Adrenal gland (tissue), 9 donors: ENCODE measurements at regions not wholly inside any gene's neighbourhood (a gene's known extent, or its start where the extent isn't known, plus 50 kb on each side); places are given as distances from the start of the nearest gene placed in this dataset.

Experiments used
- DNase-seq, 7 donors: peaks; one replicate each; pipeline ENCODE4 v3.0.0-alpha.2; 2019 to 2020
- H3K27ac ChIP-seq, 5 donors: fragments of 200-600 bp; sonication (generic) in 4 of 5; 1 replicate in 3 of 5; 2 replicates in 2 of 5; pipeline versions ENCODE4 v1.5.1 to v1.8.0; 2016 to 2020; ENCODE audit warnings: mild to moderate bottlenecking in 1 of 5
- H3K27me3 ChIP-seq: fragments of 200-600 bp; 2 replicates; pipeline ENCODE4 v1.8.0; 2021
- H3K36me3 ChIP-seq, 2 donors: fragments of 200-600 bp; replicated peaks in 1 of 2; 1 replicate in 1 of 2; 2 replicates in 1 of 2; pipeline versions ENCODE4 v1.5.1 to v1.8.0; 2018 to 2022
- H3K4me1 ChIP-seq, 2 donors: fragments of 200-600 bp; replicated peaks in 1 of 2; 1 replicate in 1 of 2; 2 replicates in 1 of 2; pipeline versions ENCODE4 v1.5.1 to v1.8.0; 2018 to 2021
- H3K4me3 ChIP-seq, 4 donors: fragments of 200-600 bp; sonication (generic) in 3 of 4; one replicate each; pipeline ENCODE4 v1.5.1; 2016 to 2018
- H3K9me3 ChIP-seq, 3 donors: fragments of 200-600 bp; sonication (generic) in 1 of 3; replicated peaks in 1 of 3; 1 replicate in 2 of 3; 2 replicates in 1 of 3; pipeline versions ENCODE4 v1.5.1 to v1.8.0; 2016 to 2021
- POLR2A ChIP-seq, 2 donors: fragments of 450-650 bp; IDR thresholded peaks; one replicate each; pipeline ENCODE4 v1.6.1; 2017; ENCODE audit warnings: antibody characterized with exemption in 2 of 2, mild to moderate bottlenecking in 2 of 2, moderate library complexity in 1 of 2
- WGBS, 4 donors: extraction: QIAGEN DNeasy Blood & Tissue Kit in 2 of 4; methylation state at CpG; one replicate each; pipeline versions ENCODE4 v1.1.5 to v1.1.7; 2013 to 2017; 5-methylcytosine and 5-hydroxymethylcytosine counted together
- intact Hi-C, 2 donors: fragments of 100-400 bp; cut with DNase I; formaldehyde crosslinking; loops; one replicate each; pipeline versions ENCODE4 v1.14.1 to v1.15.0; 2022 to 2023
- TF ChIP-seq, protein P1 (sequence below), 6 experiments: fragments of 450-650 bp in 4 of 6; fragments of 200-600 bp in 2 of 6; sonication (generic) in 1 of 6; IDR thresholded peaks; 1 replicate in 5 of 6; 2 replicates in 1 of 6; pipeline versions ENCODE4 v1.5.1 to v1.8.0; 2016 to 2021; ENCODE audit warnings: antibody characterized with exemption in 6 of 6, mild to moderate bottlenecking in 2 of 6, moderate library complexity in 1 of 6
- donor health status: healthy with polysubstance abuse.
- donor health status: Bipolar disorder and iron deficiency.
- donor health status: DM: yes; HTN: yes; CAD: no.
- donor health status: DM: no; HTN: no; CAD: no.
- donor health status: DM: no; HTN: no; CAD: no.

DNA sequence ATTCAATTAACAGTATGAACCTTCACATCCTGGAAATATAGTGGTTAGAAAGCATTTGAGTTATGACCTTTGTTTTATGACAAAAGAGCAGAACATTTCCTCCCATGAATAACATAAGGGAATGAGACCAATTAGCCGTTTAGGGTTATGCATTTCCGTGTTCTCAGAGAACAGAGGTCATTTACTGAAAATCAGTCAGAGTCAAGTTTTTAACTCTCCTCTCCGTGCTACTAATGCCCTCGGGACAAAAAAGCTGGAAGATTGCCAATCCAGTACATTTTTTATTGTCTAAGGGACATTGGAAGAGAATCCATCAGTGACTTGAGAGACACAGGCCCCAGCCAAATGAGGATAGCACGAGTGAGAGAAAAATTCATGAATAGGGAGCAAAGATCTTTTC, 632.7 kb downstream of the RFPL4B start:
- no peaks in the 10 kb centered on the region for H3K27me3 ChIP-seq
- H3K4me1 ChIP-seq: no peaks in the 10 kb centered on the region
- H3K27ac ChIP-seq: no peak overlapping the region
- TF ChIP-seq, protein P1, sequence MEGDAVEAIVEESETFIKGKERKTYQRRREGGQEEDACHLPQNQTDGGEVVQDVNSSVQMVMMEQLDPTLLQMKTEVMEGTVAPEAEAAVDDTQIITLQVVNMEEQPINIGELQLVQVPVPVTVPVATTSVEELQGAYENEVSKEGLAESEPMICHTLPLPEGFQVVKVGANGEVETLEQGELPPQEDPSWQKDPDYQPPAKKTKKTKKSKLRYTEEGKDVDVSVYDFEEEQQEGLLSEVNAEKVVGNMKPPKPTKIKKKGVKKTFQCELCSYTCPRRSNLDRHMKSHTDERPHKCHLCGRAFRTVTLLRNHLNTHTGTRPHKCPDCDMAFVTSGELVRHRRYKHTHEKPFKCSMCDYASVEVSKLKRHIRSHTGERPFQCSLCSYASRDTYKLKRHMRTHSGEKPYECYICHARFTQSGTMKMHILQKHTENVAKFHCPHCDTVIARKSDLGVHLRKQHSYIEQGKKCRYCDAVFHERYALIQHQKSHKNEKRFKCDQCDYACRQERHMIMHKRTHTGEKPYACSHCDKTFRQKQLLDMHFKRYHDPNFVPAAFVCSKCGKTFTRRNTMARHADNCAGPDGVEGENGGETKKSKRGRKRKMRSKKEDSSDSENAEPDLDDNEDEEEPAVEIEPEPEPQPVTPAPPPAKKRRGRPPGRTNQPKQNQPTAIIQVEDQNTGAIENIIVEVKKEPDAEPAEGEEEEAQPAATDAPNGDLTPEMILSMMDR (IDR thresholded peaks at IDR 0.05): no peak
- no peak for TF ChIP-seq POLR2A (IDR thresholded peaks at IDR 0.05)
- H3K9me3 ChIP-seq: peaks cover 0 to 5% (median 0%) of the 10 kb centered on the region in 3 donors
- intact Hi-C loops: no loop called here
- no peaks in the 10 kb centered on the region for H3K36me3 ChIP-seq
- 22 to 35% (median 33%) methylated on average over 5 of the region's 5 CpGs for WGBS, 4 donors
- peak in 3 of 7 donors; percentile 12 to 30 (median 14) for DNase-seq
- no peak overlapping the region for H3K4me3 ChIP-seq

DNA sequence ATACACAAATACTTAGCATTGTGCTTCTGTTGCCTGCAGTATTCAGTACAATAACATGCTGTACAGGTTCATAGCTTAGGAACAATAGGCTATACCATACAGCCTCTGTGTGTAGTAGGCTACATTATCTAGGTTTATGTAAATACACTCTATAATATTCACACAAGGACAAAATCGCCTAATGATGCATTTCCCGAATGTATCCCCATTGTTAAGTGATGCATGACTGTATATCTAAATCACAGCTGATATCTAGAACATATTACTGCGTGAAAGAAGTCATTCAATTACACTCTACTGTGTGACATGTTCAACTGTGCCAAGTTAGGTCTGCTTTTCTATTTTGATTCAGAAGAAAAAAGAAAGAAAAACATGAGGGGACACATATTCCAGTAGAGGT, 633.5 kb downstream of the RFPL4B start:
- intact Hi-C loops: no loop called here
- H3K27ac ChIP-seq: no peak overlapping the region
- H3K9me3 ChIP-seq: peaks cover 0 to 5% (median 0%) of the 10 kb centered on the region in 3 donors
- no peaks in the 10 kb centered on the region for H3K27me3 ChIP-seq
- H3K4me3 ChIP-seq: no peak overlapping the region
- 77 to 85% (median 83%) methylated on average over 3 of the region's 3 CpGs for WGBS, 4 donors
- no peak for DNase-seq
- no peaks in the 10 kb centered on the region for H3K4me1 ChIP-seq
- no peaks in the 10 kb centered on the region for H3K36me3 ChIP-seq
- TF ChIP-seq, protein P1 (IDR thresholded peaks at IDR 0.05): no peak
- TF ChIP-seq POLR2A (IDR thresholded peaks at IDR 0.05): no peak

DNA sequence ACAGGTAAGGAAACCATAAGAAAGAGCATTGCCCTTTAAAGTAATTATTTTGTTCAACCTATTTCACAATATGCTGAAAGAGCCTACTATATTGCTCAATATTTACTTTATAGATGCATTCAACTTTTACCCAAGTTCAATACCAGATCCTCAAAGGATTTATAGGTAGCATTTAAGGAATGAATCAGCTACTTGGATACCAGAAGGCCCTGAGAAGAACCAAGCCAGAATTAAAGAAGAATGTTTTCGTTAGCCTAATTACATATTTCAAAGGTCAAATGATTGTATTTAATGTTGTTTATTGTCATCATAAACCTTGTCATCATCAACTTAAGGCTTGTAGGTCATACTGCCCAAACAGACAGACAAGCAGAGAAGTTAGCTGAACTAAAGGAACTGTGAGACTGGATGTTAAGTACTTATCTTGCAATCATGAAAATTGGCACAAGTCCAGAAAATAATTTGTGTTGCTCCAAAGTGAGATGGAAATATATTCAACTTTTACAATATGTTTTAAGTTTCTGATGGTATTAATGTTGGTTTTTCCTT, 636.7 kb downstream of the RFPL4B start:
- Histone ChIP-seq H3K4me1 (no peaks in the 10 kb centered on the region), H3K27ac (no peak overlapping the region), H3K9me3 (no peaks in the 10 kb centered on the region), H3K27me3 (no peaks in the 10 kb centered on the region), H3K4me3 (no peak overlapping the region), H3K36me3 (no peaks in the 10 kb centered on the region)
- DNase-seq: no peak
- 67 to 81% (median 79%) methylated on average over 1 of the region's 1 CpG for WGBS, 4 donors
- intact Hi-C loops: no loop called here
- no peak for TF ChIP-seq POLR2A (IDR thresholded peaks at IDR 0.05)
- TF ChIP-seq, protein P1 (IDR thresholded peaks at IDR 0.05): no peak

DNA sequence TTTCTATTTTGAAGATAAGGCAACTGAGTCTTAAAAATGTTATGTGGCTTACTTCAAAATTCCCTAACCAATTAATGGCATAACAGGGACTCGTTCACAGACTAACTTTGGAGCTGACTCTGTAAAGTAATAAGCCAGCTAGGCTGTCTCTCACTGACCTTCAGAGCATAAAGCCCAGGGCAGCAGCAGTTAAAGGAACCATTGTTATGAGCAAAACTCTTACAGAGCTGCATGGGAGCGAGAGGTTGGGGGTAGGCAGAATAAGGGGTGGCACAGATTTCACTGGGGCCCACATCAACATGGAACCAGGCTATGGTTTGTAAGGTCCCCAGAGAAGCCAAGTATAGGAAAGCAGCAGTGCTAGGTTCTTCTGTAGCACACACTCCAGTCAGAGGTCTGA, 637.8 kb downstream of the RFPL4B start:
- 71 to 88% (median 79%) methylated on average over 2 of the region's 2 CpGs for WGBS, 4 donors
- no peaks in the 10 kb centered on the region for H3K27me3 ChIP-seq
- no peak overlapping the region for H3K4me3 ChIP-seq
- no peaks in the 10 kb centered on the region for H3K36me3 ChIP-seq
- H3K4me1 ChIP-seq: no peaks in the 10 kb centered on the region
- no peak overlapping the region for H3K27ac ChIP-seq
- TF ChIP-seq POLR2A (IDR thresholded peaks at IDR 0.05): no peak
- TF ChIP-seq, protein P1 (IDR thresholded peaks at IDR 0.05): no peak
- DNase-seq: no peak
- H3K9me3 ChIP-seq: no peaks in the 10 kb centered on the region
- intact Hi-C loops: no loop called here
